Activated T-cell treated with anti-CD3 and anti-CD28 coated beads for 48 hours (primary cell): ENCODE measurements at regions not wholly inside any gene's neighbourhood (a gene's known extent, or its start where the extent isn't known, plus 50 kb on each side); places are given as distances from the start of the nearest gene placed in this dataset.
"Not testable (repeated sequence)": the region's sequence is repeated elsewhere in the genome, so short reads cannot be mapped to it uniquely, and the experiment has no call there.

ENCODE experiments used
- DNase-seq: peaks from one replicate; pipeline ENCODE4 v3.0.0-alpha.2; 2020; ENCODE audit warnings: low read depth

- DNase-seq = no peak
These were observed 740.7 kb upstream of the SLIT2 start for GRCh38 chr4:19510993-19511392.

DNA sequence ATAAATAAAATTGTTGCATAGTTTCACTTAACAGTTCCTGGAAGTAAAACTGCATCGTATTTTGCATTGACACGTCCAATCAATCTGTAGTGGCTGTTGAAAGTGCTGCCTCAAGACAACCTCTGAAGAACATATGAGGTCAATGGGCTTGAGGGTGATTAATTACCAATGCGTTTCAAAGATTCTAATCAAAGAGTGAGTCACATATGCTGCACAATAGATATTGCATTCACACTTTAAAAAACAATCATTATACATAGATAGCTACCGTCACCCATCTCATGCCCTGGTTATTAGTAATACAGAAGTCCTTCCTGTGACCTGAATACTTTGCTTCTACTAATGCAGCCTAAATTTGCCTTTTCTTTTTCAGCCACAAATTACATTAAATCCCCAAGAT, 743.3 kb upstream of the SLIT2 start:
- no peak for DNase-seq

DNA sequence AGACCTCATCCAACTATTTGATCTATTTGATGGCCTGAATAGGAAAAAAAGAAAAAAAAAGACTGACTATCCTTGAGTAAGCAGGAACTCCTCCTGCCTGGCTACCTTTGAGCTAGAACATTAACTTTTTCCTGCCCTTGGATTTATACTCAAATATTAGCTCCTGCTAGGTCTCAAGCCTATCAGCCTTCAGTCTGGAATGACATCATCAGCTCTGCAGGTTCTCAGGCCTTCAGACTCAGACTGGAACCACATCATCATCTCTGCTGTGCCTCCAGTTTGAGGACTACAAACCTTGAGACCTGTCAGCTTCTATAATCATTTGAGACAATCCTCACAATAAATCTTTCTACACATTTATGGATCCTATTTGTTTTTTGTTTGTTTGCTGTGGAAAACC, 754.0 kb upstream of the SLIT2 start:
- DNase-seq = no peak

DNA sequence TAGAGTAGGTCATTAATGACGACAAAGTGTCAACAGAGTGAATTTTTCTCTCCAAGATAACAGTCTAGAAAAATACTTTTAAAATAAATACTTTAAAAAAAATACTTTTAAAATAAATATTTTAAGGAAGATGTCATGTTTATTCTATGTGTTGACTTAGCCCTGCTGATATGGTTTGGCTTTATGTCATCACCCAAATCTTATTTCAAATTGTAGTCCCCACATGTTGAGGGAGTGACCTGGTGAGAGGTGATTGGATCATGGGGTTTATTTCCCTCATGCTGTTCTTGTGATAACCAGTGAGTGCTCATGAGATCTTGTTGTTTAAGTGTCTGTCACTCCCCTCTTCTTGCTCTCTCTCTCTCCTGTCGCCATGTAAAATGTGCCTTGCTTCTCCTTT, 754.9 kb upstream of the SLIT2 start:
- DNase-seq = no peak

- no peak for DNase-seq
These were observed 756.7 kb upstream of the SLIT2 start for GRCh38 chr4:19494961-19495360.

- DNase-seq = no peak
These were observed 759.1 kb upstream of the SLIT2 start for GRCh38 chr4:19492606-19493005.

DNA sequence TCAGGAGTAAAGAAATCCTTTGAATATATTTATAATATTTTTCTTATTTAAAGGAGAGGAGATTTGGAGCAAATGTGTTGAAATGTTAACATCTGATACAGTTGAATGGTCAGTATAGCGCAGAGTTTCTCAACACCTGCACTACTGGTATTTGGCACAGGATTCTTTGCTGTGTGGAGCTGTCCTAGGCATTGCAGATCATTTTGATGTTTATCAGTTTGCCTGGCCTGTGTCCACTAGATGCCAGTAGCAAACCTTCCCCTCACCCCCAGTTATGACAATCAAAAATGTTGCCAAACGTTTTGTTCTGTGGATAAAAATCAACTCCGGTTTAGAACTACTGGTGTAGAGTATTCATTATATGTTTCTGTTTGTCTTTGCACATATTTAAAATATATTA, 765.3 kb upstream of the SLIT2 start:
- no peak for DNase-seq

GRCh38 chr4:19478791-19479190, 772.9 kb upstream of the SLIT2 start:
- no peak for DNase-seq

- no peak for DNase-seq
These were observed 778.1 kb upstream of the SLIT2 start for GRCh38 chr4:19473569-19473968.

- no peak for DNase-seq
These were observed 779.0 kb upstream of the SLIT2 start for GRCh38 chr4:19472666-19473065.

DNA sequence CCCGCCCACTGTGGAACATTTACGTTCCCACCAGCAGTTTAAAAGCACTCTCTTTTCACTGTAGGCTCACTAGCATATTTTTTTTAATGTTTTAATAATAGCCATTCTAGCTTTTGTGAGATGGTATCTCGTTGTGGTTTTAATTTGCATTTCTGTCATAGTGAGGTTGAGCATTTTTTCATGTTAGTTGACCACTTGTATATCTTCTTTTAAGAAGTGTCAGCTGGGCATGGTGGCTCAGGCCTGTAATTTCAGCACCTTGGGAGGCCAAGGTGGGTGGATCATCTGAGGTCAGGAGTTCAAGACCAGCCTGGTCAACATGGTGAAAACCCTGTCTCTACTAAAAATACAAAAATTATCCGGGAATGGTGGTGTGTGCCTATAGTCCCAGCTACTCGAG, 781.7 kb upstream of the SLIT2 start:
- DNase-seq = not testable (repeated sequence)

- no peak for DNase-seq
These were observed 789.6 kb upstream of the SLIT2 start for GRCh38 chr4:19462117-19462516.

- no peak for DNase-seq
These were observed 795.7 kb upstream of the SLIT2 start for GRCh38 chr4:19455850-19456602.

- no peak for DNase-seq
These were observed 796.5 kb upstream of the SLIT2 start for GRCh38 chr4:19455196-19455595.

DNA sequence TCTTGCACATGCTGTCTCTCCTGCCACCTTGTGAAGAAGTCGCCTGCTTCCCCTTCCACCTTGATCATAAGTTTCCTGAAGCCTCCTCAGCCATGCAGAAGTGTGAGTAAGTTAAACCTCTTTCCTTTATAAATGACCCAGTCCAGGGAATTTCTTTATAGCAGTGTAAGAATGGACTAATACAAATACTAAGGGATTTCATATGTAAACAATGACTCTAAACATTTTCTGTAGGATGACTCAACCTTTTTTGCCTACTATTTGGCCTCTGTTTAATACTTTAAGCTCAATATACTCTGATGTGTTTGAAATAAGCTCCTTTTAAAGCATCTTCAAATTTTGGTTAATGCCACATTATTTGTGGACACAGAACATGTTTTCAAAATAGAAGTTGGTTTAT, 813.5 kb upstream of the SLIT2 start:
- no peak for DNase-seq

DNA sequence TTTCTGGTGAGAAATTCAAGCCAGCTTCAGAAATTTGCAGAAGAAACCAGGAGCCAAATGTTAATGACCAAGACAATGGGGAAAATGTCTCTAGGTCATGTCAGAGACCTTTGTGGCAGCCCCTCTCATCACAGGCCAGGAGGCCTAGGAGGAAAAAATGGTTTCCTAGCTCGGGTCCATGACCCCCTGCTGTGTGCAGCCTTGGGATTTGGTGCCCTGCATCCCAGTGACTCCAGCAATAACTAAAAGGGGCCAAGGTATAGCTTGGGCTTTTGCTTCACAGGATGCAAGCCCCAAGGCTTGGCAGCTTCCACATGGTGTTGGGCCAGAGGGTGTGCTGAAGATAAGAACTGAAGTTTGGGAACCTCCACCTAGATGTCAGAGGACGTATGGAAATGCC, 814.7 kb upstream of the SLIT2 start:
- DNase-seq = no peak

DNA sequence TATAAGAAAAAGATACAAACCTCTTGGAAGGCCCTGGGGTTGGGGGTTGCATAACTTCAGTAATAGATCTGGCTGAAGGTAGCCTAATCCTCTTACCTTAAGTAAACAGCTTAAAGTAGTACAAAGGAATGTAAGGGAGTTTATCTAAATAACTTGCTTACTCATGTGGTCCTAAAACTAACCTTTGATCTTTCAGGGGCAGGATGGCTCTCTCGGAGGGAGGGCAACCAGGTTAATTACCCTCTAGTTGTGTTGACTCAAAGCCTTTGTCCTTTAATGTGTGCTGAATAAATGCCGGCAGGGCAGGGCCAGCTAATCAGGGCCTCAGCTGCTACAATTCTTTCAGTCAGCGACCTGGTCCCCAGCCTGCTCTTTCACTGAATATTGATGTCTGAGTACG, 822.0 kb upstream of the SLIT2 start:
- DNase-seq = no peak

GRCh38 chr4:19425146-19425545, 826.6 kb upstream of the SLIT2 start:
- no peak for DNase-seq

GRCh38 chr4:19417256-19417655, 834.4 kb upstream of the SLIT2 start:
- DNase-seq = no peak

DNA sequence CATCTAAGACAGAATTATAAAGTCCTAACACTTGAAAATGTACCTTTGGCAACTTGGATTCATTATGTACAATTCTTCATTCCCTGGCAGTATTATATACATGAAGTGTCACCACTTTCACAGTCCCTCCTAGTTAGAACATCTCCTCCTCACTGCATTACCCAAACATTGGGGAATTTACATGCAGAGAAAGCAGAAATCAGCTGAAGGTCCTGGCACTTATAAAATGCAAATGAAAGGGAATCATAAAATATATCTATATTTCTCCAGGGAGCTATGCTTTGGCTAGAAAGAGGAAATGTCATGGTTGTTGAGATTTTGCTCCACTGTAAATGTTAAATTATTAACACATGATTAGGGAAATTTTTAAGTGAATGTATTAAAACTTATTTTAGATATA, 835.6 kb upstream of the SLIT2 start:
- no peak for DNase-seq

GRCh38 chr4:19408490-19408889, 843.2 kb upstream of the SLIT2 start:
- no peak for DNase-seq

DNA sequence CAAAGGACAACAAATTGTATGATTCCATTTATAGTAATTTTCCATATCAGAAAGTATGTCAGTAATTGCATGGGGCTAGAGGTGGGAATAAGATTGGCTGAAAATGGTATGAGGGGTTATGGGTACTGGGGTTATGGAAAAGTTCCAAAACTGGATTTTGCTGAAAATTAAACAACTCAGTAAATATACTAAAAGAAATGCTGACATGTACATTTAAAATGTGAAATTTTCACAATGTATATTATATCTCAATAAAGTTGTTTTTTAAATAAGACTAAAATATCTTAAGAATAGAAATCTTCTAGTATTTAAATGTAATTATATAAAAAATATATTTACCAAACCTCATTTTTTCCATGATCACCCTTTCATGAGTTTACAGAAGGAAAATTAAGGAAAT, 844.9 kb upstream of the SLIT2 start:
- no peak for DNase-seq

DNA sequence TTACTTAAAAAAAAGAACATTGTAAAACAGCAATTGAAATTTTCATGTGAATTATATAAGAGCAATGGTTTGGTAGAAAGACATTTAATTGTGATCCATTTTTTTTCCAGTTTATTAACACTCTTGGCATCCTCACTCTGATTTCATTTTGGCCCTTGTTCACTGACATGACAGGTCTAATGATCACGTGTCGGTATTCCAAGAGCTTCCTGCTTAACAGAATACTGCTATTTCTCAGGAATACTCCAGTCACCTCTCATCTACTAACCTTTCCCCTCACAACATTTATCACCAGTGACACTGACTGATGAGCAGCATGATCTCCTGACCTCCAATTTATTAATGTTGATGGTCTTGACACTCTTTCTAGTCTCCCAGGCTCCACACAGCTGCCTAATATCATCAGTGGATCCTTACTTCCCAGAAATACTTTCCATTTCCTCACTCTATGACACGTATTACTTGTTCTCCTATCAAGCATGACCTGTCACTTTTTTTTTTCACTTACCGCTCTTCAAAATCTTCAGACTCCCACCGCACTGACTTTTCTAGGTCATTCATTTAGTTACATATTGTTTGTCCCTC, 847.8 kb upstream of the SLIT2 start:
- DNase-seq = no peak

GRCh38 chr4:19402581-19403065, 849.1 kb upstream of the SLIT2 start:
- DNase-seq = no peak
